ENCODE measurements at regions not wholly inside any gene's neighbourhood (a gene's known extent, or its start where the extent isn't known, plus 50 kb on each side); places are given as distances from the start of the nearest gene placed in this dataset.
"Not testable (repeated sequence)": the region's sequence is repeated elsewhere in the genome, so short reads cannot be mapped to it uniquely, and the experiment has no call there.

DNA sequence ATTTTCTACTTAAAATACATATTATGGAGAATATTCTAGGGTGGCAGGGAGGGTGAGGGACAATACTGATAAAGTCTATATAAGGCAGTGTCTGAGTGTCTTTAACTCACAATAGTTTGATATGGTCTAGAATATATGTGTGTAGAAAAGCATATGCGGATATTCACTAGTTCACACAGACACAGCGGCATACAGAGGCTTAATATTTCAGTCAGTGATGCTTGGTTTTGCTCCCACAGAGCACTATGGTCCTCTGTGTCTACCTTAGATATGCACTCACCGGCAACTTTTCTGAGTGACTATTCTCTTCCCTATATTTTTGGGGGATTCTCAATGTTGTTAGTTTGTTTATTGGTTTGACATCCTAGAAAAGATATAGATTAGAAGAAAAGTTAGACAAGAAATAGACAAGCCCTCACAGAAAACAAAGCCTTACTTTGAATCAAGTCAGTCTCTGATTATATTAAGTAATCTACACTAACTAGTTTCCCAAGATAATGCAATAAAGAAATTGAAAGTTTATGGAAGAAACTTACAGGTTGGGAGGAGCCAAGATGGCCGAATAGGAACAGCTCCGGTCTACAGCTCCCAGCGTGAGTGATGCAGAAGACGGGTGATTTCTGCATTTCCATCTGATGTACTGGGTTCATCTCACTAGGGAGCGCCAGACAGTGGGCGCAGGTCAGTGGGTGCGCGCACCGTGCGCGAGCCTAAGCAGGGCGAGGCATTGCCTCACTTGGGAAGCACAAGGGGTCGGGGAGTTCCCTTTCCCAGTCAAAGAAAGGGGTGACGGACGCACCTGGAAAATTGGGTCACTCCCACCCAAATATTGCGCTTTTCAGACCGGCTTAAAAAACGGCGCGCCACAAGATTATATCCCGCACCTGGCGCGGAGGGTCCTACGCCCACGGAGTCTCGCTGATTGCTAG lies 578.4 kb upstream of the FOXG1 start:
- not testable (repeated sequence) for DNase-seq (ENCODE audit: low spot score)

DNA sequence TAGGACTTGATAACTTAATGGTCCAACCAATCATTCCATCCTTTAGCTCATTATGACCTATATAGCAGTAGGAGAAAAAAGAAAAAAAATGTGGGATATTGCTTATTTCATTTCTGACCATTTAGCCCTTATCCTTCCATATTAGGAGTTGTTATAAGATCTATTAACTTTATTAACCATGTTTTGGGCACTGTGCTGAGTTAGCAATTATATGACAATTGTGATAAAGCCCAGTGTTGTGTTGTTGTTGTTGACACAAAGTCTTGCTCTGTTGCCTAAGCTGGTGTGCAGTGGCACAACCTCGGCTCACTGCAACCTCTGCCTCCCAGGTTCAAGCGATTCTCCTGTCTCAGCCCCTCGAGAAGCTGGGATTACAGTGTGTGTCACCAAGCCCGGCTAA lies 569.7 kb upstream of the FOXG1 start:
- no peak for DNase-seq (ENCODE audit: low spot score)

DNA sequence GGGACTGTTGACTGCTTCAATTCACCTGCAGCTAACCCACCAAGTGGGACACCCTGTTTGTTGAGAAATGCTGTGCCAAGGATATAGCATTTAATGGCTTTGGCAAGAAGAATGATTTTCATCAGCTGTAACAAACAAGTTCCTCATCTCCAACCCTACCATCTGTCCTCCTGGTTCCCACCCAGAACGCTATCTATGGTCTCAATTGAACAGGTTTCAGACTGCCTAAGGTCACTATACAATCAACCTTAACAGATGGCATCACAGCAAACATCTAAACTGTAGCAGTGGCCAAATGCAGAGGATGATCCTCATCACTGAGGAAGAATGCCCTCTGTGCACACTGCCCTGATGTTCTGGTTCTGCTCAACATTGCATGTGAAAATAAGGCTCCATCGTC lies 546.2 kb upstream of the FOXG1 start:
- DNase-seq (ENCODE audit: low spot score), result no peak

DNA sequence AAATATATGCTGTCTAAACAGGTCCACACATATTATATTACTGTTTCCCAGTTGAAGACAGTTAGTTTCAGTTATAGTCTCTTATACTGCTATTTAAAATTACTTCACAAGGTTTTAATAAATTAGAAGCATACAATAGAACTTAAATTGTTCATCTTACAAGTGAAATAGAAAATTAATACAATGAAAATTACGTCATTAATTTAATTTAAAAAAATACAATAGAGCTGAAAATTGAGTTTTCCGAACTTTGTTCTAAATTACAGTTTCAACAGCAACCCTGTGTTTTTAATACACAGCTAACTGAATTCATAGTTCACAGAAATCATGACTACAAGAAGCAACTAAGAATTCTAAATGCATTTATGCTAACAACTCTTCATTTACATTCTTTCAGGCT lies 525.7 kb upstream of the FOXG1 start:
- no peak for DNase-seq (ENCODE audit: low spot score)

- DNase-seq (ENCODE audit: low spot score), result no peak
Observed at GRCh38 chr14:28242895-28243294, 523.7 kb upstream of the FOXG1 start.

GRCh38 chr14:28243600-28243999 lies 523.0 kb upstream of the FOXG1 start:
- no peak for DNase-seq (ENCODE audit: low spot score)

GRCh38 chr14:28245216-28245615 lies 521.4 kb upstream of the FOXG1 start:
- no peak for DNase-seq (ENCODE audit: low spot score)

GRCh38 chr14:28247491-28247890 lies 519.1 kb upstream of the FOXG1 start:
- no peak for DNase-seq (ENCODE audit: low spot score)

- DNase-seq (ENCODE audit: low spot score), result not testable (repeated sequence)
Observed at GRCh38 chr14:28252124-28252523, 514.5 kb upstream of the FOXG1 start.

- no peak for DNase-seq (ENCODE audit: low spot score)
Observed at GRCh38 chr14:28254768-28255167, 511.8 kb upstream of the FOXG1 start.

DNA sequence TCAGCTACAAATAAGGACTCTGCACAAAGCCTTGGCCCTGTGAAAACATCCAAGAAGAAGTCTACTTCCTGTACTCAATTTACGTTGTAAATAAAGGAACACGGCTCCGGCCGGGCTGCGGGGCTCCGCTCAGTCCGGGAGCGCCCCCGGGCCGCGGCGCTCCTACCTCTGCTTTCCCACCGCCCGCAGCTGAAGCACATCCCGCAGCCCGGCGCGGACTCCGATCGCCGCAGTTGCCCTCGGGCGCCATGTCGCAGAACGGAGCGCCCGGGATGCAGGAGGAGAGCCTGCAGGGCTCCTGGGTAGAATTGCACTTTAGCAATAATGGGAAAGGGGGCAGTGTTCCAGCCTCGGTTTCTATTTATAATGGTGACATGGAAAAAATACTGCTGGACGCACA lies 502.3 kb upstream of the FOXG1 start:
- DNase-seq (ENCODE audit: low spot score), result peak; percentile 25

GRCh38 chr14:28272270-28272669 lies 494.3 kb upstream of the FOXG1 start:
- no peak for DNase-seq (ENCODE audit: low spot score)

DNA sequence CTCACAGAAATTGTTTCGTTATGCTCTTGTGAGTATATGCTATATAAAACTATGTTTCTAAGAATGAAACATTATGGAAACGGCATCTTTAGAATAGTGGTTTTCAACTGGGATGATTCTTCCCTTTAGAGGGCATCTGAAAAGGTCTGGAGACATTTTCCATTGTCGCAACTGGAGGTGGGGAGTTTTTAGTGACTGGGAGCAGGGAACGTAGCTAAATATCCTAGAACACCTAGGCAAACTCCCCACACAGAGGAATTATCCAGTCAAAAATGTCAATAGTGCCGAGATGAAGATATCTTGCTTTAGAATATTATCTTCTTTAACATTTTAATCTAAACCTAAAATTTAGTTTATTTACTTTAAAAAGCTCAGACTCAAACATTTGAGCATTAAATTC lies 486.1 kb upstream of the FOXG1 start:
- no peak for DNase-seq (ENCODE audit: low spot score)

DNA sequence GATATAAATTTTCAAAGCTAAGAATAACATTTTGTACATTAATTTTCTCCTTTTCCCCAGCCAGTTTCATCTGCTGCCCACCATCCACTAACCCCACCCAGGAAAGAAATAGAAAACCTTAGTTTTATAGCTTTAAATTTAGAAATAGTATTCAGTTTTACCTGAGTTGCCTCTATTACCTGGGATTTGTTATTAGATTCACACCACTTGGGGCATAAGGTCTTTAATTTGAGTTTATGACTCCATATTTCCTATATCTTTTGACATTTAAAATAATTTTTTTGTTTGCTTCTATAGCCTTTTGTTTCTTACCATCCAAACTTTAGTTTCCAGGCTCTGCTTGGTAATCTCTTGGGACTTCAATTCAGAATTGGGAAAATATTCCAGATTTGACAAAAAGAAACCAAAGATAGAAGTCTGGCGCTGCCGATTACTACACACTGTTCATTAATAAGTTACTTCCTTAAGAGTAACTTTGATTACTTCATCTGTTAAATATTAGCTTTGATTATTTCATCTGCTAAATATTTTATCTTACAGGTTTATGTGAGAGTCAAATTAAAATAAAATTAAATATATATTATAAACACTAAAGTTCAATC lies 485.5 kb upstream of the FOXG1 start:
- no peak for DNase-seq (ENCODE audit: low spot score)

- no peak for DNase-seq (ENCODE audit: low spot score)
Observed at GRCh38 chr14:28284546-28285300, 481.9 kb upstream of the FOXG1 start.

GRCh38 chr14:28294834-28295440 lies 471.6 kb upstream of the FOXG1 start:
- DNase-seq (ENCODE audit: low spot score), result peak; percentile 7

DNA sequence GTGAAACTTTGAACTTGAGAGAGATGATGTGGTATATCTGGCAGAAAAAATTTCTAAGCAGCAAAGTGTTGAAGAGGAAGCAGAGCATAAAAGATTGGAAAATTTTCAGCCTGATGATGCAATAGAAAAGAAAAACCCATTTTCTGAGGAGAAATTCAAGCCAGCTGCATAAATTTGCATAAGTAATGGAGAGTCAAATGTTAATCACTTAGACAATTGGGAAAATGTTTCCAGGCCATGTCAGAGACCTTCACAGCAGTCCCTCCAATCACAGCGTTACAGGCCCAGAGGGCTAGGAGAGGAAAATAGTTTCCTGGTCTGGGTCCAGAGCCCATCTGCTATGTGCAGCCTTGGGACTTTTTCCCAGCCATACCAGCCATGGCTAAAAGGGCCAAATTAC lies 469.0 kb upstream of the FOXG1 start:
- no peak for DNase-seq (ENCODE audit: low spot score)

GRCh38 chr14:28298156-28298555 lies 468.4 kb upstream of the FOXG1 start:
- no peak for DNase-seq (ENCODE audit: low spot score)

DNA sequence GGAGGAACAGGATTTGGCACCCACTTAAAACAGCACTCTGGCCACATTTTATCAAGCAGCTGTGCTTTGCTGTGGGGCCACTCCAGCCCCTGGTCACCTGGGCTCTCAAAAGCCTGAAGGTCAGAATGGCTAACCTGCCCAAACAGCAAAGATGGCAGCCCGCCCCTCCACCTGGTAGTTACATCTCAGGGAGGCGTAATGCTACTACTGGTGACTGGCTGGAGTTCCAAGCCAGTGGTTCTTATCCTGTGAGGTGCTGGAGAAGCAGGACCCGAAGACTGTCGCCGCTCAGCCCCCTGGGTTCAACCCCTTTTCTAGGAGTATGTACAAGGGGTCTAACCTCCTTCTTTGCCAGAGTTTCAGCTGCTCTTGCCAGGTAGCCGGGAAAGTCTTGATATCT lies 467.4 kb upstream of the FOXG1 start:
- no peak for DNase-seq (ENCODE audit: low spot score)

GRCh38 chr14:28300356-28300755 lies 466.2 kb upstream of the FOXG1 start:
- no peak for DNase-seq (ENCODE audit: low spot score)

- DNase-seq (ENCODE audit: low spot score), result no peak
Observed at GRCh38 chr14:28301179-28301578, 465.4 kb upstream of the FOXG1 start.

DNA sequence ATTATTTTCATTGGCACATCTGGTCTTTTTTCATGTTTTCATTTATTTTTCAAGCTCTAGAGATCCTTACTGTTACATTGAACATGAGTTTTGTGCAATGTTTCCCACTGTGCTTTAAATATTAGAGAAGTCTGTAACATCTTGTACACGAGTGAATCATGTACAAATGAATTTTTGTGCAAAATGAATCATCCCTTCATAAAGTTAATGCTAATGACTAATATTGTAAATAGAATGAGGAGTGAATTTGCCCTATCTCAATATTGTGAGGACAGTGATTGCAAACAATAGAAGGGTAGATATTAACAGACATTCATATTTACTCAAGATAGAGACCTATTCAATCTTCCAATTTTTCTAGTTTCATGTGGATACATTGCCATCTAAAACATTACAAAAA lies 463.3 kb upstream of the FOXG1 start:
- no peak for DNase-seq (ENCODE audit: low spot score)
